ENCODE measurements at regions not wholly inside any gene's neighbourhood (a gene's known extent, or its start where the extent isn't known, plus 50 kb on each side); places are given as distances from the start of the nearest gene placed in this dataset.

DNA sequence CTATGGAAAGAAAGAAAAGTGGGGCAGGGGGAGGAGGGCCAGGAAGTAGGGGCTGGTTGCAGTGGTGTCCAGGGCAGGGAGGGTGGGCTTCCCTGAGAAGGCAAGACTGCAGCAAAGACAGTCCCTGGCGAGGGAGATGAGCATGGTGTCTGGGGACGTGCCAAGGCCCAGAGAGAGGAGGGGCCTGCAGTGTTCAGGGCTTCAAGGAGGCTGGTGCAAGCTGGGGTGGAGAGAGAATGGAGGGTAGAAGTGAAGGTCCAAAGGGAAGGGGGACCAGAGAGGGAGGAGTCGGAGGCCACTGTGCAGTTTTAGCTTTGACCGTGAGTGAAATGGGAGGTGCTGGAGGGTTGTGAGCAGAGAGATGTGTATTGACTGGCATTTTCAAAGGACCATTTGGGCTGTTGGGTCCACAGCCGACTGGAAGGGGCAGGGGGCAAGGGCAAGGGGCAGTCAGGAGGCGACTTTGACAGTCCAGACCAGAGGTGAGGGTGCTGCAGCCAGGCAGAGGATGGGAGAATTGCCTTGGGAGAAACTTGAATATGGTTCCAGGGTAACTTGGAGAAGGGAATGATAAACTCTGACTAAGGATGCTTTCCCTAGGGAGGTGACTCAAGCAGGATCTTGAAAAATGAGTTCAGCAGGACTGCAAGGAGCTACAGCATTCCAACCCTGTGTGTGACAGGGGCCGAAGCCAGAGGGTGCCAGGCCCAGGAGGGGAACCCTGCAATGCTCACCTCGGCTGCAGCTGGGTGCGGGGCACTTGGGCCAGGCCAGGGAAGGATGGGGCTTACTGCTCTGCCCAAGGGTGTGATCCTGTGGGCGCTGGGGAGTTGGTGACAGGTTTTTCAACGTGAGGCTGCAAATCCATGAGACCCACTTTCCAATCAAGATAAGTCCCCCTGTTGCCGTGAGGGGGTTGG, 177.1 kb upstream of the HAAO start:
- no peak for DNase-seq

DNA sequence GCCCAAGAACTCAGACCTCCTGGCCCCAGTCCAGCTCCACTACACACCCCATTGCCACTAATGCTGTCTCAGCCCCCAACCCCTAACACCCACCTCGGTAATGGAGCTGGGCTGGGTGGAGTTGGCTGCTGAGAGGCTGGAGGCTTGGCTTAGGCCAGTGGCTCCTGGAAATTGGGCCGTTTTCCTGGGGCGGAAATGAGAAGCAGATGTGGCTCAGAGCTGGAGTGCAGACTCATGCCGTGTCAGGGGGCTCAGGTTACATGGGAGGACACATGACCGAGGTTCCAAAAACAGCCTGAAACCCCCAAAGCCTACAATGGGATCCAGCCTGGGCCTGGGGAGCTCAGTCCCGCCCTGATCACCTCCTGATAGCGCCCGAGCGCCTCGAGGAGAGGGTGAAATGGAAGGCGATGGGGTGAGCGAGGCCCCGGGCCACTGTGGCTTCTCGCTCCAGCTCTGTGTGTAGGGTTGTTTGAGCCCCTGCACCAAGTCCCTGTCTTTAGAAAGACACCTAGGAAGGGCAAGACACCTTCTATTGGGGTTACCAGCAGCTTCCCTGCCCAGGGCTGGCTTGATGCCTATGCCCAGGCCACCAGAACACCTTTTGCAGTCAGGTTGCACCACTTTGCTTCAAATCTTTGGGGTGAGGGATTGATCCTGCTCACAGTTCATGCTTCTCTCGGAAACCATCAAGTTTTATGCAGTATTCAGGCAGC, 175.7 kb upstream of the HAAO start:
- DNase-seq = no peak

DNA sequence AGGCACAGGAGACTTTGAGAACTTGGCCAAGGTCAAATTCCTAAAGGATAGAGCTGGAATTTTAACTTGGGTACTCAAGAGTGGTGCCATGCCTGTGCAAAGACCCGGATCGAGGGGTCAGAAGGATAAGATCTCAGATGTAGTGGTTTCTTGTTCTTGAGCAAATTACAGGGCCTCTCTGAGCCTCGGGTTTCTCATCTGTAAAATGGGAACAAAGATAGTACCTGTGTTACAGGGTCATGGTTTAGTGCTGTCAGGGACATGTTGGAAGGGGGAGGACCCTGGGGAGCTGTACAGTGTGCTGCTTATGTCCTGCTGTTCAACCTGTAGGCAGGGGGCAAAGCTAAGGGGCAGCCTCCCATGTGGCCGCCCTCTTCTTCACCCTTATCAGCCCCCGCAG, 173.5 kb upstream of the HAAO start:
- DNase-seq = no peak

DNA sequence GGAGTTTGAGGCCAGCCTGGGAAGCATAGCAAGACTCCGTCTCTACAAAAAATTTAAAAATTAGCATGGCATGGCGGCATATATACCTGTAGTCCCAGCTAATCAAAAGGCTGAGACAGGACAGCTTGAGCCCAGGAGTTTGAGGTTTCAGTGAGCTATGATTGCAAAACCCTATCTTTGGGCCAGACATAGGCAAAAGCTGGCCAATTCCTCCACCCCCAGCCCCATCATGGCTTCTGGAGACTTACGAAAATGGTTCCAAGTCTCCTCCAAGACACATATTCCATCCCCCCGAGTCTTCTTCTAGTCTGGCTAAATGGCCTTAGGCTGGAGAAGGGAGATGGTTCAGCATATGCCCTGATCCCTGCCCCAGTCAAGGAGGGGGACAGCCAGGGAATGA, 172.8 kb upstream of the HAAO start:
- no peak for DNase-seq

DNA sequence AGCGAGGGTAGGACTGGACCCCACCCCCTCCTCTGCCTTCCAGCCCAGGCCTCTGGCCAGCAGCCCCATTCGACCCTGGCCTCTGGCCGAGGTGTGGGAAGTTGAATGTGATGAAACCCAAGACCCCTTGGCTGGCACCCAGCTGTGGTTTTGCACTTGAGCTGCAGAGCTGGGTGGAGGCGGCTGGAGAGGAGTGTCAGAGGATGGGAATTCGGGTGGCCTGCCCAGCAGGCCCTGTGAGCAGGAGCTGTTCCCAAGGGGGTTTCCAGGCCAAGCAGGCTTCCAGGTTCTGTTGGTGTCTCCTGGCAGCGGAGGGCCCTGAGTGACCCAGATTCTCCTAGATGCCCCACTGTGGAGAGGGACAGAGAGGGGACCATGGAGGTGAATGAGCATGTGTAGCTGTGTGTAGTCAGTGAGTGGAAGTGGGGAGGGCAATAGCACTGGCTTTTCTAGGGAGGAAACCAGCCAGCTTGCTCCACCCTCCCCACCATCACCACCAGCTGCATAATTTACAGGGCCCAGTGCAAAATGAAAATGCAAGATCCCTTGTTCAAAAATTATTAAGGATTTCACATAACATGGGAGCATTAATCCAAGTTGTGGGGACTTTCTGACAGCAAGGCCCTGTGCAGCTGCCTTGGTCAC, 172.2 kb upstream of the HAAO start:
- DNase-seq = no peak

DNA sequence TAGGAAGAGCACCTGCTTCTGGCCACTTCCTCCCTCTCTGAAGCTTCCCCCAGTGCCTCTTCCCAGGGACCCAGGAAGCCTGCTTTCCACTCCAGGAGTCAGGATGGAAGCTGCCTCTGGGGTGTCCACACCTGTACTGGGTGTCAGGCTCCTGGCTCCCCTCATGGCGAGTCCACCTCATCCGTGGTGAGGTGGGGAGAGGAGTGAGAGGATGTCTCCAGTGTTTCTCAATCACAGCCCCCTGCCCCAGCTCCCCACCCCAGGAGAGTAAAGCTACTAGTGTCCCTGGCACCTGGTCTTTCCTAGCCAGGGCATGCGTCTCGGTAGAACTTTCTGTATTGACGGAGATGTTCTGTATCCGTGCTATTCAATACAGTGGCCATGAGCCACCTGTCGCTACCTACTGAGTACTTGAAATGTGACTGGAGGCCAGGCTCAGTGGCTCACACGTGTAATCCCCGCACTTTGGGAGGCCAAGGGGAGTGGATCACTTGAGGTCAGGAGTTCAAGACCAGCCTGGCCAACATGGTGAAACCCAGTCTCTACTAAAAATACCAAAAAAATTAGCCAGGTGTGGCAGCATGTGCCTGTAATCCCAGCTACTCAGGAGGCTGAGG, 171.2 kb upstream of the HAAO start:
- DNase-seq = no peak

DNA sequence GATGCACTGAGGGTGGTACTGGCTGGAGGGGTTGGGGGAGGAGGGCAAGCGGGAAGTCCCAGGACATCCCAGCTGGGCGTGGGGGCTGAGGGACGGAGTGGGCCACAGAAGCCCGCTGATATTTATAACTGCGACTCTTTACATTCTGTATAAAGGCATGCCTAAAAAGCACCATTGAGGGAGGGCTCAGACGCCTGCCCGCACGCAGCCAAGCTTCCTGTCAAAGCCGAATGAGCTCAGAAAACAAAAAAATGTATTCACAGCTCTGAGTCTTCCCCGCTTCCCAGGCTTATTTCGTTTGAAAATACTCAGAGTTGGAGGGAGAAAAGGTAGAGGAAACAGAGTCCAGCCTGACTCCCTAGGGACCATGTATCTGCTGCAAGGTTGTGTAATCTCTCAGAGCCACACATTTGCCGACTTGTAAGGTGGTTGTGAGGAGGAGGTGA, 170.1 kb upstream of the HAAO start:
- DNase-seq = no peak

DNA sequence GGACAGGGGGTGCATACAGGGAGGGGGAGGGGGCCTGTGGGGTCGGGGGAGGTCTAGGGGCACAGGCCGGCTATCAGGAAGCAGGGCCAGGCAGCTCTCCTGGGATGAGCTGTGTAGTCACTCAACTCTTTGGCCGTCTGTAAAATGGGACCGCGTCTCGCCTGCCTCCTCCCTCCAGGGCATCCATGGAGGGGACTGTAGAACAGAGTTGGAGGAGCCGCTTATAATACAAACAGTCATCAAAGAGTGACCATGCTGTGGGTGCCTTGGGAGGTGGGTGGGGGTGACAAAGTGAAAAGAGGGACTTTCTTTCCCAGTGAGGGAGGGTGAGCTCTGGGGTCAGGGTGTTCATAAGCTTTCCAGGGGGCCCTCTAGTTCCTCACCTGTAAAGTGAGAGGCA, 169.6 kb upstream of the HAAO start:
- no peak for DNase-seq

DNA sequence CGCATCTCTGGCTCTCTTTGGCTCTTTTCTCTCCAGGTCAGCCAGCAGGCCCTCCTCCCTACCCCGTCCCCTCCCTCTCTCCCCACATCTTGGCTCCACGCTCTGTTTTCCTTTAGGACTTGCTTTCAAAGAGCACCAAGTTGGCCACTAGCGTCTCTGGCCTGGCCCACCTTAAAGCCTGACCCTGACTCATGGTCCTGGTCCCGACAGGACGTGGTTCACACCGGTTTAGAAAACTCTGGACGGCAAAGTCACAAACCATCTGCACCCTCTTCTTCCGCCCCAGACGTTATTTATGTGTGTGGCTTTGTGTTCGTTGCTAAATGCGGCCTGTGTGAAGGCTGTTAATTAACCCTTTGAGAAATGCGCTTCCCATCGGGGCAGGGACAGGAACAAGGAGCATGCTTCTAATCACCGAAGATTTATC, 169.0 kb upstream of the HAAO start:
- no peak for DNase-seq

DNA sequence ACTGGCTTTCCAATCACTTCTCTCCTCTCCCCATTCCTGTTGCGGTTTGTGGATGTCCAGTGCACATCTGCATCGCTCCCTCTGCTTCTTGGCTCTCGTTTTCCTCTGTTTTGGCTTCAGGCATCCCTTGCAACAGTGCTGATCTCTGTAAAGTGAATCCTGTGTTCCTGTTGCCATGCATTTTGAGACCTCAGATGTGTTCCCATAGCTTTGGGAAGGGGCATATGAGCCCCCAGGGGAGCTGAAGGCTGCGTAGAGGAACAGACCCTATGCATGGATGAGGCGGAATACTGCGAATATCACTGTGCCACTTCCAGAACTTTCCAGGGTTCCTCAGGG, 168.4 kb upstream of the HAAO start:
- DNase-seq = no peak

DNA sequence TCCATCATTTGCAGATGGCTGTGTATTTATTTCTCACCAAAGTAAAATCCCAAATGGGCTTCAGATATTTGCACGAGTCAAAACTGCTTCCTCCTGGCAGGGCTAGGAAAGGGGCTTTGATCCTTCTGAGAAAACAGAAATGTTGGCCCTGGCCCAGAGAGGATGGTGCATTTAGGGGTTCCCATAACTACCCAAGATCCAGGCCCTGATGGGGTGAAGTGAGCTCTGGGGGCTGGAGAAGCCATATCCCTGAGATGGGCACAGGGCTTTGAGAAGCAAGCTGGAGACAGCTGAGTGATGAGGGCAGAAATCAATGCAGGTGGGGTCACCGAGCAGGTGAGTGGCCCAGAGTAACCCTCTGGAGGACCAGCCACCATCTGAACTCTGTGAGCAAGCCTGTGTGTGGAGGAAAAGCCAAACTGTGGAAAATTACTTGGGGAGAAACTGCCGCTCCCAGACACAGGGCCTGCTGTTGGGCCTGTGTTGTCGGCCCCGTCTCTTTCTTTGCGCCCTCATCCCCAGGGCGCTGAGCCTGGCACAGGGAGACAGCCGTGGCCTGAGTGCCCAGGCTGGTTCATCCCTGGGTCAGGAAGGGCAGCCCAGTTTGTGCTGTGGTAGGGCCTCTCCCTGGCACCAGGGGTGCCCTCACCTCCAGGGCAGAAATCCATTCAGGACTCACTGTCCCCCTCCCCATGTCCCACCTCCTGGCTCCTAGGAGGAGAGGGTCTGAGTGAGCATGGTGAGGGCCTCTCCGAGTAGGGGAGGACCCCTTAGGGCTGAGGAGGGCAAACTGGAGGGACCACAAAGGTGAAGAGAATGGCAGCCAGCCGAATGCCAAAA, 167.8 kb upstream of the HAAO start:
- no peak for DNase-seq

DNA sequence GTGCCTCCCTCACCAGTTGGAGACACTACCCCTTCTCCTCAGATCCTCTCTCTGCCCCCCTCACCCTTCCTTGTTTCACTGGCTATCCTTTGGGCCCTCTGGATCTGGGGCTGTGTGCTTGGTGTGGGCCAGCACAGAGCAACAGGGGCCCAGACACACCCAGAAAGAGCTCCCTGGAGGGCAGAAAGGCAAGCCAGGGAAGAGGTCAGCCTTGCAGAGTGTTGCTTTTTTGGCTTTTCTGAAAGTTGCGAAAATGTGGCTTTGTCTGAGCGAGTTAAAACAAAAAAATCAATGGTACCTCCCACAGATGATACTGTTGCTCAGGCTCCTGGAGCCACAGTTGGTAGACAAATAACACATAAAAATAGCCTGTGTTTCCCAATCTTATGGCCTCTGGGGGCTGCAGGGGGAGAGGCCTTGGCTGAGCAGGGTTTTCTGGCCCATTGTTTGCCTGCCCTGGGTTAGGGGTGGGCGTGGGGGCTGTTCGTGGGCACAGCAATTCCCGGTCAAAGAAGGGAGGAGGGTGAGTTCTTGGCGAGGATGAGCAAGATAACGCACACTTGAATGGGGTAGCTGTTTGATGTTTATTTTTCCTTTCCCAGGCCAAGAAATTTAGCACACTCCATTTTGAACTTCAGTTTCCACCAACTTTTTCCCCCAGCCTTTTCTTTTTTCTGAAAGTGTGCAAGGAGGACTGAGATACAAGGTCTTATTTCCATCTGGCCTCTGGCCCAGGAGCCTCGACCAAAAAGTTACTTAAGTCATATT, 167.0 kb upstream of the HAAO start:
- no peak for DNase-seq

DNA sequence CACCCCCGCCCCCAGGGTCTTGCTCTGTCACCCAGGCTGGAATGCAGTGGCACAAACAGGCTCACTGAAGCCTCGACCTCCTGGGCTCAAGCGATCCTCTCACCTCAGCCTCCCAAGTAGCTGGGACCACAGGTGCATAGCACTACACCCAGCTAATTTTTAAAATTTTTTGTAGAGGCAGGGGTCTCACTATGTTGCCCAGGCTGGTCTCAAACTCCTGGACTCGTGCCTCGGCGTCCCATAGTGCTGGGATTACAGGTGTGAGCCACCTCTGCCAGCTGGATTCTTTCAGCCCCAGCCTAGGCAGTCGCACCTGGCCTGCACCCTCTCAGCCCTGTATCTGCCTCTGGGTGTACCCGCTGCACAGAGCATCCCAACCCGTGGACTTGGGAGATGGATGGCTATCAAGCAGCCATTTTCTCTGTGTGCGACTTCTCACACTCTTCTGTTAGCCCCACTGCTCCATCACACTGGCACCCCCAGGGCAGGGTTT, 166.4 kb upstream of the HAAO start:
- no peak for DNase-seq

DNA sequence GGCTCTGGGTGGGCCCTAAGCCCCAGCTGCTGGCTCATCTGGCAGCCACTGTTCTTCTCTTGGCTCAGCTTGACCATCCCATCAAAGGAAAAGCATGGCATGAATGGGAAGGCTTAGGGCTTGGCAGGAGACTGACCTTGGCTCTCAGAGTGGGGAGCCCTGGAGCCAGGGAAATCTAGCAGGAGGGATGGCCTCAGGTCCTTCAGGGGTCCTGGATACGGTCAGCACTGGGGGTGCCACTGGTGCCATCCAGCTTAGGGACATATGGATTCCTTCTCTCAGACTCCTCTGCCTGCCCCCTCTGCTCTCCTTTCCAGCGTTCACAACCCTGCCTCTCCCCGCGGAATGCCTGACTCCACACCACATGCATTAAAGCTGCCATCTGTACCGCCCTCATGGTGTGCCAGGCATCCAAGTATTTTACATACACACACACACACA, 165.5 kb upstream of the HAAO start:
- DNase-seq = no peak

DNA sequence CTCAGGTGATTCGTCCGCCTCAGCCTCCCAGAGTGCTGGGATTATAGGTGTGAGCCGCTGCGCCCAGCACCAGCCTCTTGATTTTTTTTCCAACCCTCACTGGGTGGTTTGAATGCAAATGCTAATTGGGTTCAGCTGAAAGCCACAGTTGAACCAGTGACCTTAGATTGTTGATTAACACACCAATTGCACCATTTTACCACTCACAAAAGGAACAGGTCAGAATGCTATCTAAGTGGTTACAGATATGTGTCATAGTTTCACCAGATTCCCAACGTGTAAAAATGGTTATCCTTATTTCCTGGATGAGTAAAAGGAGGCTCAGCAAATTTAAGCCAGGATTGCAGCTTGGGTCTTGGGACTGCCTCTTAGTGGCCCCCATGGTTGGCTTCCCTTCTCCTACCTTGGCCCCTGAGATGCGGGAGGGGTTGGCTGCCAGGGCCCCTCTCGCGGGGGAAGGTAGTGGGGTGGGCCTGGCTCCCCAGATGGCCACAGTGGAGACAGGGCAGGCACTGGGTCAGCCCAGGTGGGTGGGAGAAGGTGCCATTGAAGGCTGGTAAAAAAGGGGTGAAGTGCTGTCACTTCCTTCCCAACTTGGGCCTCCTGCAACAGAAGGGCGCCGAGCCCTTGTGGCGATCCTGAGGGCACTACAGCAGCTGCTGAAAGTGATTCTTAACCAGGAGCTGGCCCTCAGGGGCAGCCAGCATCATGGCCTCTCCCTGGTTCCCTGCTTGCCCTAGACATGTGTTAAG, 164.9 kb upstream of the HAAO start:
- no peak for DNase-seq

DNA sequence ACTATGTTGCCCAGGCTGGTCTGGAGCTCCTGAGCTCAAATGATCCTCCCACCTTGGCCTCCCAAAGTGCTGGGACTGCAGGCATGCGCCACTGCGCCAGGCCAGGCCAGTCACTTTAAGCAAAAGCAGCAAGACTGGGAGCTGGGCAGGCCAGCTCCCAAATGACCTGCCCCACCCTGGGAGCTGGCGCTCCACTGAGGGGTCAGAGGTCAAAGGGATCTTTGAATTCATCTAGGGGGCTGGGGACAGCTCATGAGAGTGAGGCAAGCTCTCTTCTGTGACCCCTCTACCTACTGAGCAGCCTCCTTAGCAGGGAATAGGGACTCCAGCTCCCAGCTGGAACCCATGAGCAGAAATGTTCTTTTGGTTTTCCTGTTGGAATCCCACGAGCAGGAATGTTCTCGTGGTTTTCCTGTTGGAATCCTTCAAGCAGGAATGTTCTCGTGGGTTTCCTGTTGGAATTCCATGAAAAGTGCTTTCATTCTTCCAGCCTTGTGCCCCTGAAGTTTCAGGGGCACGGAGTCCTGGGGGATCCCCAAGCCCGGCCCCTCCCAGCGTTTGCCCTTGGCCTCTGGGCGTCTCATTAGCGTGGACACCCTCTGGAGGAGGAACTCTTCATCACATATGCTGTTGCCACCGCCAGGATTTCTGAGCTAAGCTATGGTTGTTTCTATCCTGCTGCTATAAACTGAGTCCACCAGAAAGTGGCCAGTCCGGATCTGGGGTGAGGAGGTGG, 162.0 kb upstream of the HAAO start:
- no peak for DNase-seq

DNA sequence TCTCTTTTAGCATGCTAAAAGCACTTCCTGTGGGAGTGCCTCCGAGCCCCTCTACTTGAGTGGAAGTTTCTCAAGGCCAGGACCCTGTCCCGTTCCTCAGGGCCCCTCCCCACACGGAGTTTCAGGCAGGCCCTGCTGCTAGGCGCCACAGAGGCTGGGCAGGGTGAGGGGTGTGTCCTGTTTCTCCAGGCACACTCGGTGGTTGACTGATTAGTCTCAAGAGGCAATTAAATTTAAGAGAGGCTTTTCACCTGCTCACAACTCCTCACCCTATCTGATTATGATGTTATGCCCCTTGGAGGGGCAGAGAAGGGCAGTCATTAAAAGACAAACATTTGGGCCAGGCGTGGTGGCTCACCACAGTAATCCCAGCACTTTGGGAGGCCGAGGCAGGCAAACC, 160.8 kb upstream of the HAAO start:
- DNase-seq = no peak

DNA sequence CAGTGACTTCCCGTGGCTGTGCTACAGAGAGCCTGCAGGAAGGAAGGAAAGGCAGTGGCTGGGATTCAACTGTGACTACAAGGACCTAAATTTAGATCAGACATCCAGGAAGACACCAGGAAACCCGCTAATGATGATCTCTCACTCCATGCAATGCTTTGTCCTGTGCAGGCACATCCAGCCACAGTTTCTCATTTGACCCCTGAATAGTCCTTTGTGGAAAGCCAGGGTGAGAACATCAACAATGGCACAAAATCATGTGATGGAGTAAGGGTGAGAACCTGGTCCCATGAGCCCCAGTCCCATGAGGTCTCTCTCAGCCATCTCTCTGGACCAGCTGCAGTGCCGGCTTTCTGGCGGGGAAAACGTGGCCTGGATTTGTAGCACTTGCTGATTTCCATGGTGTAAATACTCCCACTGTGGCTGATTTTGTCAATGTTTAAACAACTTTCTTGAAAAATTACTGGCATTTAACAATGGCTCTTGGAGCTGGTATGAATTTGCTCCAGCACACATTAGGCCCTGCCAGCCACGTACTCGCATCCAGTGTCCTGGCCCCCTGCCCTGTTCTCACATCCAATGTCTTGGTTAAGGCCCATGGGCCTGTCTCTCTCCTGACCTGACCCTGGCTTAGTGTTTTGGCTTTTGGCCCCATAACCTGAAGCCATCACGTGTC, 159.0 kb upstream of the HAAO start:
- no peak for DNase-seq

DNA sequence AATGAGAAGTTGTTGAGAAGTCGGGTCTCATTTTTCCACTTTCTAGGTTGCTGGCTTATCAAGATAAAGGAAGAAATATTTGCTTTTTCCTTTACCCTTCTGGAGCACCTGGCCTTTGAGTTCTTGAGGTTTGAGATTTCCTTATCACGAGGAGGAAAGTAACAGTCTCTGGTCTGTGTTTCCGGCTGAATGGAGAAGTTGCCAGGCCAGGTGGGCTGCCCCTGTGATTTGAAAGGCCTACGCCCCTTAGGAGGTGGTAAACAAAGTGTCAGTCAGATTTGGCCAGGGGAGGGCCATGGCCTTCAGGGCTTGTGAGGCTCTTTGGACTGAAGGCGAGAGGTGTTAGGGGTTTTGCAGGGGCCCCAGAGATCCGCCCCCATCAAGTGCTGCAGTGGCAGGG, 156.7 kb upstream of the HAAO start:
- DNase-seq = no peak
